ENCODE measurements at regions not wholly inside any gene's neighbourhood (a gene's known extent, or its start where the extent isn't known, plus 50 kb on each side); places are given as distances from the start of the nearest gene placed in this dataset.

GRCh38 chr14:65261425-65261920 is 151.1 kb upstream of the FUT8 start:
- no peaks in the 10 kb centered on the region for H3K9me1 ChIP-seq (ENCODE audit: control insufficient read depth, extremely low read depth, insufficient read depth, low read length)
- H2AFZ ChIP-seq (ENCODE audit: control insufficient read depth, low read length): no peak overlapping the region
- H3K36me3 ChIP-seq (ENCODE audit: control insufficient read depth in 2 of 2, extremely low read depth in 1 of 2, insufficient read depth in 2 of 2, low read length in 2 of 2): no peaks in the 10 kb centered on the region
- no peaks in the 10 kb centered on the region for H3K79me2 ChIP-seq (ENCODE audit: control insufficient read depth, insufficient read depth, low read length)
- no peak overlapping the region for H3K27ac ChIP-seq (ENCODE audit: control insufficient read depth, insufficient read depth, low read length)
- FAIRE-seq (no peak), DNase-seq (ENCODE audit: low read depth, low spot score) (no peak)
- H3K9me3 ChIP-seq (ENCODE audit: control insufficient read depth, low read depth, low read length): peaks cover 2% of the 10 kb centered on the region
- H3K9ac ChIP-seq (ENCODE audit: control insufficient read depth, extremely low read depth, insufficient read depth, low read length): no peak overlapping the region
- TF ChIP-seq CTCF (optimal IDR thresholded peaks at IDR 0.05 in 1 of 3, IDR thresholded peaks at IDR 0.05 in 1 of 3, conservative IDR thresholded peaks at IDR 0.05 in 1 of 3; ENCODE audit: extremely low read depth in 1 of 3, insufficient read depth in 2 of 3, low read length in 3 of 3) (no peak), EZH2 (IDR thresholded peaks at IDR 0.05; ENCODE audit: low read length) (no peak)
- no peaks in the 10 kb centered on the region for H4K20me1 ChIP-seq (ENCODE audit: control insufficient read depth, extremely low read depth, insufficient read depth, low read length)
- no peaks in the 10 kb centered on the region for H3K4me1 ChIP-seq (ENCODE audit: control insufficient read depth, extremely low read depth, insufficient read depth, low read length)
- H3K27me3 ChIP-seq (ENCODE audit: control insufficient read depth, extremely low read depth, insufficient read depth, low read length): no peaks in the 10 kb centered on the region
- dilution Hi-C loops (cut with MboI; ENCODE audit: extremely low pct_ligation_motif_present, low sequenced_read_pairs): no loop called here
- H3K4me2 ChIP-seq (ENCODE audit: control insufficient read depth, extremely low read depth, insufficient read depth, low read depth, low read length): no peak overlapping the region
- H3K4me3 ChIP-seq (ENCODE audit: control insufficient read depth in 2 of 3, extremely low read depth in 1 of 3, insufficient read depth in 2 of 3, low read depth in 1 of 3, low read length in 3 of 3): no peak overlapping the region

GRCh38 chr14:65261946-65262345 is 150.6 kb upstream of the FUT8 start:
- H3K27me3 ChIP-seq (ENCODE audit: control insufficient read depth, extremely low read depth, insufficient read depth, low read length): no peaks in the 10 kb centered on the region
- DNase-seq (ENCODE audit: low read depth, low spot score) (no peak), FAIRE-seq (no peak)
- H2AFZ ChIP-seq (ENCODE audit: control insufficient read depth, low read length): no peak overlapping the region
- H3K4me2 ChIP-seq (ENCODE audit: control insufficient read depth, extremely low read depth, insufficient read depth, low read depth, low read length): no peak overlapping the region
- H3K9ac ChIP-seq (ENCODE audit: control insufficient read depth, extremely low read depth, insufficient read depth, low read length): no peak overlapping the region
- no peak overlapping the region for H3K4me3 ChIP-seq (ENCODE audit: control insufficient read depth in 2 of 3, extremely low read depth in 1 of 3, insufficient read depth in 2 of 3, low read depth in 1 of 3, low read length in 3 of 3)
- no peaks in the 10 kb centered on the region for H4K20me1 ChIP-seq (ENCODE audit: control insufficient read depth, extremely low read depth, insufficient read depth, low read length)
- no peaks in the 10 kb centered on the region for H3K36me3 ChIP-seq (ENCODE audit: control insufficient read depth in 2 of 2, extremely low read depth in 1 of 2, insufficient read depth in 2 of 2, low read length in 2 of 2)
- peaks cover 2% of the 10 kb centered on the region for H3K9me3 ChIP-seq (ENCODE audit: control insufficient read depth, low read depth, low read length)
- H3K9me1 ChIP-seq (ENCODE audit: control insufficient read depth, extremely low read depth, insufficient read depth, low read length): no peaks in the 10 kb centered on the region
- dilution Hi-C loops (cut with MboI; ENCODE audit: extremely low pct_ligation_motif_present, low sequenced_read_pairs): no loop called here
- no peak for TF ChIP-seq CTCF (optimal IDR thresholded peaks at IDR 0.05 in 1 of 3, IDR thresholded peaks at IDR 0.05 in 1 of 3, conservative IDR thresholded peaks at IDR 0.05 in 1 of 3; ENCODE audit: extremely low read depth in 1 of 3, insufficient read depth in 2 of 3, low read length in 3 of 3)
- no peak for TF ChIP-seq EZH2 (IDR thresholded peaks at IDR 0.05; ENCODE audit: low read length)
- no peaks in the 10 kb centered on the region for H3K79me2 ChIP-seq (ENCODE audit: control insufficient read depth, insufficient read depth, low read length)
- H3K27ac ChIP-seq (ENCODE audit: control insufficient read depth, insufficient read depth, low read length): no peak overlapping the region
- H3K4me1 ChIP-seq (ENCODE audit: control insufficient read depth, extremely low read depth, insufficient read depth, low read length): no peaks in the 10 kb centered on the region

Measured in keratinocyte (primary cell).